ENCODE measurements at regions not wholly inside any gene's neighbourhood (a gene's known extent, or its start where the extent isn't known, plus 50 kb on each side); places are given as distances from the start of the nearest gene placed in this dataset.

GRCh38 chr2:21644266-21644665 is 520.5 kb downstream of the TDRD15 start:
- Mint-ChIP-seq H3K4me3 (no peak overlapping the region), H3K9me3 (peaks cover 14% of the 10 kb centered on the region), H3K27ac (no peak overlapping the region), H3K36me3 (no peaks in the 10 kb centered on the region), H3K4me1 (peaks cover 25% of the 10 kb centered on the region), H3K27me3 (ENCODE audit: low read depth) (no peaks in the 10 kb centered on the region)
- ChIA-PET CTCF (no interaction called here), POLR2A (no interaction called here)
- TF ChIP-seq ZMAT4 (CRISPR knock-in tag; IDR thresholded peaks at IDR 0.05) (no peak), ATF2 (CRISPR knock-in tag; IDR thresholded peaks at IDR 0.05; ENCODE audit: borderline replicate concordance, low read depth) (no peak), ZNF219 (CRISPR knock-in tag; IDR thresholded peaks at IDR 0.05; ENCODE audit: borderline replicate concordance) (no peak)
- ATAC-seq (no peak), DNase-seq (ENCODE audit: low spot score) (no peak)

DNA sequence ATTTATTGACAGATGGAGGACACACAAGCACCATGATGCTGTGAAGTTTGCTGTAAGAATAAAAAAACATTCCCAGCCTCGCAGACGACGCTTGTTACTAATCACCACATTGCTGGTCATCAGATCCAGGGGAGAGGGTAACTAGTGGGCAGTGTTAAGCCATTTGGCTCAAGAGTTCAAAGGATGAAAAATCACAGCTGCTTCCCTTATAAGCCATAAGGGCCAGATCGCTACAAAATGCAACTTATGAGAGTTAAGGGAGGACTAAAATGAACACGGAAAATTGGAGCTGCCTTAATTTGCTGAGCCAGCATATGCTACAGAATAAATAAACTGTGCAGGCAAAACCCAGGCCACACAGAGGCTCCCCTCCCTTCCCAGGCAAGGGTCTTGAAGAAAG is 522.6 kb downstream of the TDRD15 start:
- ATAC-seq: no peak
- H3K9me3 Mint-ChIP-seq: peaks cover 11% of the 10 kb centered on the region
- ChIA-PET POLR2A (no interaction called here), CTCF (interaction anchor here (2.1 kb wide), 1 partner anchor 225 kb away, joined by 4 read pairs; no protein-coding TSS in a partner anchor)
- H3K27ac Mint-ChIP-seq: no peak overlapping the region
- no peak overlapping the region for H3K4me3 Mint-ChIP-seq
- DNase-seq (ENCODE audit: low spot score): no peak
- peaks cover 24% of the 10 kb centered on the region for H3K4me1 Mint-ChIP-seq
- TF ChIP-seq, protein P1, sequence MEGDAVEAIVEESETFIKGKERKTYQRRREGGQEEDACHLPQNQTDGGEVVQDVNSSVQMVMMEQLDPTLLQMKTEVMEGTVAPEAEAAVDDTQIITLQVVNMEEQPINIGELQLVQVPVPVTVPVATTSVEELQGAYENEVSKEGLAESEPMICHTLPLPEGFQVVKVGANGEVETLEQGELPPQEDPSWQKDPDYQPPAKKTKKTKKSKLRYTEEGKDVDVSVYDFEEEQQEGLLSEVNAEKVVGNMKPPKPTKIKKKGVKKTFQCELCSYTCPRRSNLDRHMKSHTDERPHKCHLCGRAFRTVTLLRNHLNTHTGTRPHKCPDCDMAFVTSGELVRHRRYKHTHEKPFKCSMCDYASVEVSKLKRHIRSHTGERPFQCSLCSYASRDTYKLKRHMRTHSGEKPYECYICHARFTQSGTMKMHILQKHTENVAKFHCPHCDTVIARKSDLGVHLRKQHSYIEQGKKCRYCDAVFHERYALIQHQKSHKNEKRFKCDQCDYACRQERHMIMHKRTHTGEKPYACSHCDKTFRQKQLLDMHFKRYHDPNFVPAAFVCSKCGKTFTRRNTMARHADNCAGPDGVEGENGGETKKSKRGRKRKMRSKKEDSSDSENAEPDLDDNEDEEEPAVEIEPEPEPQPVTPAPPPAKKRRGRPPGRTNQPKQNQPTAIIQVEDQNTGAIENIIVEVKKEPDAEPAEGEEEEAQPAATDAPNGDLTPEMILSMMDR (IDR thresholded peaks at IDR 0.05): no peak
- TF ChIP-seq, protein P2, sequence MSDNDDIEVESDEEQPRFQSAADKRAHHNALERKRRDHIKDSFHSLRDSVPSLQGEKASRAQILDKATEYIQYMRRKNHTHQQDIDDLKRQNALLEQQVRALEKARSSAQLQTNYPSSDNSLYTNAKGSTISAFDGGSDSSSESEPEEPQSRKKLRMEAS (CRISPR knock-in tag; IDR thresholded peaks at IDR 0.05): no peak
- no peak for TF ChIP-seq ZNF121 (CRISPR knock-in tag; IDR thresholded peaks at IDR 0.05)
- TF ChIP-seq ELF4 (CRISPR knock-in tag; IDR thresholded peaks at IDR 0.05; ENCODE audit: low read depth): no peak
- H3K36me3 Mint-ChIP-seq: no peaks in the 10 kb centered on the region
- H3K27me3 Mint-ChIP-seq (ENCODE audit: low read depth): no peaks in the 10 kb centered on the region

DNA sequence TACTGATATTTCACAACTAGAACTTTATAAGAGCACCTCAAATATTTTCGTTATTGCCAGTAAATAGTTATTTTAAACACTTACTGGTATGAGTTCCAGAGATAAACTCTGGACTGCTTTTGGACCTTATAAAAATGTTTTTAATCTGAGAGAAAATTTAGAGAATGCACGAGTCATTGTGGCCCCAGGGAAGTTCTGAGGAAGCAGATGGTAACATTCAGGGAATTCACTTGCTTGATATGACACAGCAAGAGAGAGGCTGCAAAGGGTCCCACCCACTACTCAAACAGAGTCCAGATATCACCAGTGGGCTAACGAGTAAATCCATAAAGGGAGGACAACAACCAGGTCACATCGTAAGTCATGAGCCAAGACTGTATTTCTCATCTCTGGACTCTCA is 526.8 kb downstream of the TDRD15 start:
- CTCF ChIA-PET: no interaction called here
- Mint-ChIP-seq H3K27me3 (ENCODE audit: low read depth) (no peaks in the 10 kb centered on the region), H3K36me3 (no peaks in the 10 kb centered on the region), H3K27ac (no peak overlapping the region), H3K4me1 (peaks cover 12% of the 10 kb centered on the region), H3K4me3 (no peak overlapping the region), H3K9me3 (peaks cover 6% of the 10 kb centered on the region; the same call in 1 of the 2 replicates)
- no peak for ATAC-seq
- no peak for DNase-seq (ENCODE audit: low spot score)
- TF ChIP-seq CREB1 (CRISPR knock-in tag; IDR thresholded peaks at IDR 0.05): no peak
- TF ChIP-seq ZNF396 (CRISPR knock-in tag; IDR thresholded peaks at IDR 0.05; ENCODE audit: borderline replicate concordance): no peak
- TF ChIP-seq NFATC4 (CRISPR knock-in tag; IDR thresholded peaks at IDR 0.05): no peak
- no peak for TF ChIP-seq GRHL2 (CRISPR knock-in tag; IDR thresholded peaks at IDR 0.05; ENCODE audit: insufficient replicate concordance, severe bottlenecking)
- POLR2A ChIA-PET: no interaction called here

DNA sequence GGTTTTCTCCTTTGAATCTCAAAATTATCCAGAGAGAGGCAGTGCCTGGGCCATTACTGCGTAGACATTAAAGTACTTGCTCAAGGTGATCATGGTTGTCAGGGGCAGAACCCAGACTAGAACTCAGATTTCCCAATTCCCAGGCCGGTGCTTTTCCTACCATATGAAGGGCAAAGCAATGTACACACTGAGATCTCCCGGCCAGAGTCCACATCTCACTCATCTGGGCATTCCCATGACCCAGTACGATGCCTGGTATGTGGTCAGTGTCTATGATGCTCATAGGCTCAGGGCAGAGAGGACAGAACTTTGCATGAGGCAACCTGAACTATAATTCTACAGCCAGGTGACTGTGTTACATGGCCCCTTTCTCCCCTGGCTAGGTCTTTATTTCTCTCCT is 531.4 kb downstream of the TDRD15 start:
- Mint-ChIP-seq H3K4me3 (no peak overlapping the region), H3K4me1 (peaks cover 29% of the 10 kb centered on the region), H3K27me3 (ENCODE audit: low read depth) (no peaks in the 10 kb centered on the region), H3K9me3 (no peaks in the 10 kb centered on the region), H3K36me3 (no peaks in the 10 kb centered on the region), H3K27ac (no peak overlapping the region)
- DNase-seq (ENCODE audit: low spot score) (no peak), ATAC-seq (no peak)
- TF ChIP-seq, protein P3, sequence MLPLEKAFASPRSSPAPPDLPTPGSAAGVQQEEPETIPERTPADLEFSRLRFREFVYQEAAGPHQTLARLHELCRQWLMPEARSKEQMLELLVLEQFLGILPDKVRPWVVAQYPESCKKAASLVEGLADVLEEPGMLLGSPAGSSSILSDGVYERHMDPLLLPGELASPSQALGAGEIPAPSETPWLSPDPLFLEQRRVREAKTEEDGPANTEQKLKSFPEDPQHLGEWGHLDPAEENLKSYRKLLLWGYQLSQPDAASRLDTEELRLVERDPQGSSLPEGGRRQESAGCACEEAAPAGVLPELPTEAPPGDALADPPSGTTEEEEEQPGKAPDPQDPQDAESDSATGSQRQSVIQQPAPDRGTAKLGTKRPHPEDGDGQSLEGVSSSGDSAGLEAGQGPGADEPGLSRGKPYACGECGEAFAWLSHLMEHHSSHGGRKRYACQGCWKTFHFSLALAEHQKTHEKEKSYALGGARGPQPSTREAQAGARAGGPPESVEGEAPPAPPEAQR (CRISPR knock-in tag; IDR thresholded peaks at IDR 0.05): no peak
- no peak for TF ChIP-seq ZNF232 (CRISPR knock-in tag; IDR thresholded peaks at IDR 0.05)
- TF ChIP-seq, protein P4, sequence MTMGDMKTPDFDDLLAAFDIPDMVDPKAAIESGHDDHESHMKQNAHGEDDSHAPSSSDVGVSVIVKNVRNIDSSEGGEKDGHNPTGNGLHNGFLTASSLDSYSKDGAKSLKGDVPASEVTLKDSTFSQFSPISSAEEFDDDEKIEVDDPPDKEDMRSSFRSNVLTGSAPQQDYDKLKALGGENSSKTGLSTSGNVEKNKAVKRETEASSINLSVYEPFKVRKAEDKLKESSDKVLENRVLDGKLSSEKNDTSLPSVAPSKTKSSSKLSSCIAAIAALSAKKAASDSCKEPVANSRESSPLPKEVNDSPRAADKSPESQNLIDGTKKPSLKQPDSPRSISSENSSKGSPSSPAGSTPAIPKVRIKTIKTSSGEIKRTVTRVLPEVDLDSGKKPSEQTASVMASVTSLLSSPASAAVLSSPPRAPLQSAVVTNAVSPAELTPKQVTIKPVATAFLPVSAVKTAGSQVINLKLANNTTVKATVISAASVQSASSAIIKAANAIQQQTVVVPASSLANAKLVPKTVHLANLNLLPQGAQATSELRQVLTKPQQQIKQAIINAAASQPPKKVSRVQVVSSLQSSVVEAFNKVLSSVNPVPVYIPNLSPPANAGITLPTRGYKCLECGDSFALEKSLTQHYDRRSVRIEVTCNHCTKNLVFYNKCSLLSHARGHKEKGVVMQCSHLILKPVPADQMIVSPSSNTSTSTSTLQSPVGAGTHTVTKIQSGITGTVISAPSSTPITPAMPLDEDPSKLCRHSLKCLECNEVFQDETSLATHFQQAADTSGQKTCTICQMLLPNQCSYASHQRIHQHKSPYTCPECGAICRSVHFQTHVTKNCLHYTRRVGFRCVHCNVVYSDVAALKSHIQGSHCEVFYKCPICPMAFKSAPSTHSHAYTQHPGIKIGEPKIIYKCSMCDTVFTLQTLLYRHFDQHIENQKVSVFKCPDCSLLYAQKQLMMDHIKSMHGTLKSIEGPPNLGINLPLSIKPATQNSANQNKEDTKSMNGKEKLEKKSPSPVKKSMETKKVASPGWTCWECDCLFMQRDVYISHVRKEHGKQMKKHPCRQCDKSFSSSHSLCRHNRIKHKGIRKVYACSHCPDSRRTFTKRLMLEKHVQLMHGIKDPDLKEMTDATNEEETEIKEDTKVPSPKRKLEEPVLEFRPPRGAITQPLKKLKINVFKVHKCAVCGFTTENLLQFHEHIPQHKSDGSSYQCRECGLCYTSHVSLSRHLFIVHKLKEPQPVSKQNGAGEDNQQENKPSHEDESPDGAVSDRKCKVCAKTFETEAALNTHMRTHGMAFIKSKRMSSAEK (CRISPR knock-in tag; IDR thresholded peaks at IDR 0.05; ENCODE audit: borderline replicate concordance): no peak
- TF ChIP-seq, protein P5, sequence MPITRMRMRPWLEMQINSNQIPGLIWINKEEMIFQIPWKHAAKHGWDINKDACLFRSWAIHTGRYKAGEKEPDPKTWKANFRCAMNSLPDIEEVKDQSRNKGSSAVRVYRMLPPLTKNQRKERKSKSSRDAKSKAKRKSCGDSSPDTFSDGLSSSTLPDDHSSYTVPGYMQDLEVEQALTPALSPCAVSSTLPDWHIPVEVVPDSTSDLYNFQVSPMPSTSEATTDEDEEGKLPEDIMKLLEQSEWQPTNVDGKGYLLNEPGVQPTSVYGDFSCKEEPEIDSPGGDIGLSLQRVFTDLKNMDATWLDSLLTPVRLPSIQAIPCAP (CRISPR knock-in tag; IDR thresholded peaks at IDR 0.05): no peak
- TF ChIP-seq CBFB (CRISPR knock-in tag; IDR thresholded peaks at IDR 0.05; ENCODE audit: low read depth): no peak
- TF ChIP-seq ZNF121 (CRISPR knock-in tag; IDR thresholded peaks at IDR 0.05): no peak
- ChIA-PET CTCF (no interaction called here), POLR2A (no interaction called here)

Measured in WTC11 (cell line).